CD4-positive, alpha-beta memory T cell (primary cell): ENCODE measurements at regions not wholly inside any gene's neighbourhood (a gene's known extent, or its start where the extent isn't known, plus 50 kb on each side); places are given as distances from the start of the nearest gene placed in this dataset.
"Not testable (repeated sequence)": the region's sequence is repeated elsewhere in the genome, so short reads cannot be mapped to it uniquely, and the experiment has no call there.

Experiments
- CTCF ChIA-PET: fragments of 350-600 bp; sonication (Branson Sonifier 250); formaldehyde crosslinking; loops from one replicate; lab custom pipeline; 2021; ENCODE audit warnings: inconsistent platforms; ENCODE audit not compliant: partially characterized antibody; lab: Charles Lee
- POLR2A ChIA-PET: fragments of 350-600 bp; sonication (Branson Sonifier 250); formaldehyde crosslinking; loops from one replicate; lab custom pipeline; 2021; ENCODE audit not compliant: partially characterized antibody; lab: Charles Lee
- DNase-seq, 5 donors: peaks; one replicate each; pipeline versions ENCODE4 v3.0.0 to v3.0.0-alpha.2; 2020 to 2022; ENCODE audit warnings: mixed read lengths in 1 of 5
- H3K27ac ChIP-seq: one replicate; pipeline ENCODE4 v1.7.0; 2013; ENCODE audit warnings: low read depth, low read length
- H3K27me3 ChIP-seq: 2 replicates; pipeline ENCODE4 v1.7.0; 2013; ENCODE audit warnings: mild to moderate bottlenecking, low read length, moderate library complexity; ENCODE audit not compliant: insufficient read depth
- H3K36me3 ChIP-seq: 2 replicates; pipeline ENCODE4 v1.7.0; 2013; ENCODE audit warnings: mild to moderate bottlenecking, low read length, moderate library complexity; ENCODE audit not compliant: insufficient read depth
- H3K4me1 ChIP-seq: 2 replicates; pipeline ENCODE4 v1.7.0; 2013; ENCODE audit warnings: mild to moderate bottlenecking, low read length, moderate library complexity; ENCODE audit not compliant: insufficient read depth
- H3K4me3 ChIP-seq, 2 donors: one replicate each; pipeline ENCODE4 v1.7.0; 2013; ENCODE audit warnings: low read length in 2 of 2, mild to moderate bottlenecking in 1 of 2
- H3K9me3 ChIP-seq, 2 donors: one replicate each; pipeline ENCODE4 v1.7.0; 2013; ENCODE audit warnings: low read length in 2 of 2, control low read depth in 1 of 2; ENCODE audit not compliant: control insufficient read depth in 1 of 2
- H3K27ac Mint-ChIP-seq, 7 donors: one replicate each; pipeline ENCODE4 v1.8.0; 2020 to 2021; ENCODE audit warnings: mixed read lengths in 7 of 7, mild to moderate bottlenecking in 6 of 7, inconsistent platforms in 3 of 7, moderate library complexity in 3 of 7
- H3K27me3 Mint-ChIP-seq, 2 donors: one replicate each; pipeline ENCODE4 v1.8.0; 2020 to 2021; ENCODE audit warnings: mixed read lengths in 2 of 2
- H3K36me3 Mint-ChIP-seq, 2 donors: one replicate each; pipeline ENCODE4 v1.8.0; 2020 to 2021; ENCODE audit warnings: mixed read lengths in 2 of 2, inconsistent platforms in 1 of 2, mild to moderate bottlenecking in 1 of 2
- H3K4me1 Mint-ChIP-seq, 4 donors: one replicate each; pipeline ENCODE4 v1.8.0; 2020 to 2021; ENCODE audit warnings: mixed read lengths in 4 of 4, mild to moderate bottlenecking in 1 of 4
- H3K4me3 Mint-ChIP-seq, 8 donors: one replicate each; pipeline ENCODE4 v1.8.0; 2020 to 2021; ENCODE audit warnings: mixed read lengths in 8 of 8, mild to moderate bottlenecking in 7 of 8, moderate library complexity in 6 of 8, inconsistent platforms in 3 of 8
- H3K9me3 Mint-ChIP-seq, 8 donors: one replicate each; pipeline ENCODE4 v1.8.0; 2020 to 2021; ENCODE audit warnings: mixed read lengths in 8 of 8, mild to moderate bottlenecking in 5 of 8, inconsistent platforms in 3 of 8, moderate library complexity in 1 of 8
- intact Hi-C: fragments of 100-400 bp; cut with micrococcal nuclease; formaldehyde crosslinking; loops from one replicate; pipeline ENCODE4 v1.15.1; 2023

DNA sequence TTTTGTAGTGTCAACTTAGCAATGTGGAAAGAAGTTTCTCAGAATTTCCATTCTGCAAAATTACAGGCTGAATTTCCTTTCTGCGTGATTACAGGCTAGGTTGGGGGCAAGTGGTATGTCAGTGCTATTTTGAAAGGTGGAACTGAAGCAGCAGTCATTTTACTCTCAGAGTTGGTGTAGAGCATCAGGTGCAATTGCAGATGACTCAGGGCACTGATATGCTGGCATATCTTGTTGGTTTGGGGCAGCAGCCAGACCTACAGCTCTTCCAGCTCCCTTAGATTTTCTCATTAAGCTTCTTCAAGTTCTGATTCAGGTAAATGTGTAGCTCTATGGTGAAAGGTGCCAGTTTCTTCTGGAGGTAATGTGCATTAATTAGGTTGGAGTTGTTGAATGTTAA, 930.7 kb upstream of the PCDH10 start:
- Histone ChIP-seq H3K36me3 (no peaks in the 10 kb centered on the region), H3K27ac (no peak overlapping the region), H3K4me1 (no peaks in the 10 kb centered on the region), H3K9me3 (no peaks in the 10 kb centered on the region), H3K27me3 (no peaks in the 10 kb centered on the region), H3K4me3 (no peak overlapping the region)
- intact Hi-C loops, result no loop called here
- Mint-ChIP-seq H3K4me3 (no peak overlapping the region), H3K27me3 (no peaks in the 10 kb centered on the region), H3K4me1 (no peaks in the 10 kb centered on the region), H3K9me3 (peaks cover 0 to 15% (median 7%) of the 10 kb centered on the region in 8 donors), H3K27ac (no peak overlapping the region), H3K36me3 (no peaks in the 10 kb centered on the region)
- ChIA-PET POLR2A (no interaction called here), CTCF (no interaction called here)
- no peak for DNase-seq

DNA sequence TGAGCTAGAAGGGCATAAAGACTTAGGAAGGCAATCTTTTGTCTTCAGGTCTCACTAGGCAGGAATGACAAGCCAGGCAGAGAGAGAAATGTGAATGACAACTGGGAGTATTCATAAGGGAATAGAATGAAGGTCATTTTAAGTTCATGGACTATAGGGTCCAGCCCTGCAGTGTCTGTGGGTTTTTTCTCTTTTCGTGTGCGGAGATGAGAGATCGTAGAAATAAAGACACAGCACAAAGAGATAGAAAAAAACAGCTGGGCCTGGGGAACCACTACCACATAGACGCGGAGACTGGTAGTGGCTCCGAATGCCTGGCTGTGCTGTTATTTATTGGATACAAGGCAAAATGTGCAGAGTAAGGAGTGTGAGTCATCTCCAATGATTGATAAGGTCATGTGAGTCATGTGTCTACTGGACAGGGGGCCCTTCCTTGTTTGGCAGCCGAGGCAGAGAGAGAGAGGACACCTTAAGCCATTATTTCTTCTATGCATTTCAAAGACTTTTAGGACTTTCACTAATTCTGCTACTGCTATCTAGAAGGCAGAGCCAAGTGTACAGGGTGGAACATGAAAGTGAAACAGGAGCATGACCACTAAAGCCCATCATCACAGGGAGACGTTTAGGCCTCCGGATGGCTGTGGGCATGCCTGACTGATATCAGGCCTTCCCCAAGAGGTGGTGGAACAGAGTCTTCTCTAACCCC, 921.8 kb upstream of the PCDH10 start:
- Histone ChIP-seq H3K4me3 (no peak overlapping the region), H3K4me1 (no peaks in the 10 kb centered on the region), H3K27me3 (no peaks in the 10 kb centered on the region), H3K36me3 (no peaks in the 10 kb centered on the region), H3K9me3 (peaks cover 0 to 3% of the 10 kb centered on the region in 2 donors), H3K27ac (no peak overlapping the region)
- DNase-seq, result no peak
- ChIA-PET CTCF (no interaction called here), POLR2A (no interaction called here)
- intact Hi-C loops, result no loop called here
- Mint-ChIP-seq H3K27me3 (no peaks in the 10 kb centered on the region), H3K4me1 (no peaks in the 10 kb centered on the region), H3K4me3 (peak overlapping the region in 1 of 8 donors; percentile 1), H3K9me3 (peaks cover 1 to 29% (median 13%) of the 10 kb centered on the region in 8 donors), H3K27ac (no peak overlapping the region), H3K36me3 (no peaks in the 10 kb centered on the region)

DNA sequence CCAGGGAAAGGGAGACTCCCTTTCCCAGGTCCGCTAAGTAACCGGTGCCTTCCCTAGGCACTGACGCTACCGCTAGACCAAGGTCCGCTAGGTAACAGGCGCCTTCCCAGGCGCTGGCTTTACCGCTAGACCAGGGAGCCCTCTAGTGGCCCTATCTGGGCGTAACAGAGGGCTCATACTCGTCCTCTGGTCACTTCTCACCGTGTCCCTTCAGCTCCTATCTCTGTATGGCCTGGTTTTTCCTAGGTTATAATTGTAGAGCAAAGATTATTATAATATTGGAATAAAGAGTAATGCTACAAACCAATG, 921.3 kb upstream of the PCDH10 start:
- H3K4me1 ChIP-seq, H3K27ac ChIP-seq, H3K9me3 ChIP-seq, H3K36me3 ChIP-seq, H3K4me3 Mint-ChIP-seq, H3K4me1 Mint-ChIP-seq, POLR2A ChIA-PET, H3K27ac Mint-ChIP-seq, H3K36me3 Mint-ChIP-seq, DNase-seq, H3K27me3 Mint-ChIP-seq, CTCF ChIA-PET, H3K4me3 ChIP-seq, H3K27me3 ChIP-seq, intact Hi-C loops: not testable (repeated sequence)
- peaks cover 0 to 26% (median 12%) of the 10 kb centered on the region in 8 donors for H3K9me3 Mint-ChIP-seq

DNA sequence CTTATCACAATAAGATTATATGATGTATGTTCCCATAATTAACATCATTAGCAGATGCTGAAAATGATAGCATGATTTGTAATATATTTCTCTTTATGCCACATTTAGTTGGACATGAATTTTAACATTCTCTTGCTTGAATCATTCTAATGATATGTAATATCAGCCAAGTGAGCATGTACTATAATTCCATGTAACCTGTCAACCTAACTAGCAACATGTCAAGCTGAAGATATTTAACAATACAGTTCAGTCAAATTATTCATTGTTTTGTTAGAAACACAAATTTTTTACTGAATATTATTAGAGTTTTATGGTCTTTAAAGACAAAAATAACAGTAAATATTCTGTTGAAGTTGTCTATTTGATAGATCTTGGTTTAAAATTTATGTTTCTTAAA, 920.4 kb upstream of the PCDH10 start:
- Histone ChIP-seq H3K27ac (no peak overlapping the region), H3K27me3 (no peaks in the 10 kb centered on the region), H3K36me3 (no peaks in the 10 kb centered on the region), H3K9me3 (peaks cover 0 to 3% of the 10 kb centered on the region in 2 donors), H3K4me3 (no peak overlapping the region), H3K4me1 (no peaks in the 10 kb centered on the region)
- no peak for DNase-seq
- H3K27me3 Mint-ChIP-seq, result no peaks in the 10 kb centered on the region
- H3K9me3 Mint-ChIP-seq, result peaks cover 3 to 28% (median 12%) of the 10 kb centered on the region in 8 donors
- POLR2A ChIA-PET, result no interaction called here
- H3K4me3 Mint-ChIP-seq, result no peak overlapping the region
- intact Hi-C loops, result no loop called here
- no peak overlapping the region for H3K27ac Mint-ChIP-seq
- no peaks in the 10 kb centered on the region for H3K4me1 Mint-ChIP-seq
- no peaks in the 10 kb centered on the region for H3K36me3 Mint-ChIP-seq
- CTCF ChIA-PET, result no interaction called here

DNA sequence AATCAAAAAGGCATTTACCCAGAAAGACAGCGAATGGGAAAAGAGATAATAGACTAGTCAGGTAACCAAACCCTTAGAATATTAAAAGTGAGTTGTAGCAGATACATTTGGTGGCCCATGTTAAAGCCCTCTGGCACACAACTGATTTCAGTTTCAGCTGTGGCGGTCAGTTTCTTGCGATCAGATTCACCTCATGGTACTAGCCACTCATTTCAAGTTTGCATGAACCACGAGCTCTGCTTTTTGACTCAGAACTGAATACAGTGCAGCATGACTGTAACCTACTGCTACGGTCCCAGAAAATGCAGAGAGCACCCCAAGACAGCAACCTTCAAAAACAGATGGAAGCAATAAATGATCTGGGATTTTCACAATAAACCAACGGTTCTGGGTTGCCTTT, 919.1 kb upstream of the PCDH10 start:
- Histone ChIP-seq H3K9me3 (peaks cover 0 to 3% of the 10 kb centered on the region in 2 donors), H3K36me3 (no peaks in the 10 kb centered on the region), H3K27ac (no peak overlapping the region), H3K27me3 (no peaks in the 10 kb centered on the region), H3K4me1 (no peaks in the 10 kb centered on the region), H3K4me3 (no peak overlapping the region)
- intact Hi-C loops, result no loop called here
- CTCF ChIA-PET, result no interaction called here
- Mint-ChIP-seq H3K9me3 (peaks cover 0 to 24% (median 7%) of the 10 kb centered on the region in 8 donors), H3K27me3 (no peaks in the 10 kb centered on the region), H3K4me3 (no peak overlapping the region), H3K27ac (no peak overlapping the region), H3K36me3 (no peaks in the 10 kb centered on the region), H3K4me1 (no peaks in the 10 kb centered on the region)
- DNase-seq, result no peak
- POLR2A ChIA-PET, result no interaction called here

DNA sequence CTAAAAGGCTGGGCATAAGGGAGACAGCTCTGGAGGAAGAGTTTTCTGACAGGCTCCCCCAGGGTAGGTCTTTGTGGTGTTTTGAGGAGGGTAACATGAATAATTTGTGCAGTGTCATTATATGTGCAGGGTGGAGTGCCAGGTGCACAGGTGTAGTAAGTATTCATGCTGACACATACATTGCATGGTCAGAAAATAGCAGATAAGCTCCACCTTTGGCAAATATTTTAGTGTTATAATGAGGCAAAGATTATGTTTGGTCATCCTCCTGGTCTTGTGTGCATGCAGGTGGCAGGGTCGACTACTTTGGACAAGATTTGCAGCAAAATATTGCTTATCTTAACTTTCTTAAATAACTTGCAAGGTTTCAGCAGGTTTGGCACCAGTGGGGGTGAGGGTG, 910.4 kb upstream of the PCDH10 start:
- H3K36me3 ChIP-seq, result no peaks in the 10 kb centered on the region
- H3K27me3 Mint-ChIP-seq, result no peaks in the 10 kb centered on the region
- H3K4me1 ChIP-seq, result no peaks in the 10 kb centered on the region
- no peak for DNase-seq
- no peak overlapping the region for H3K27ac ChIP-seq
- H3K27me3 ChIP-seq, result no peaks in the 10 kb centered on the region
- H3K36me3 Mint-ChIP-seq, result no peaks in the 10 kb centered on the region
- H3K9me3 Mint-ChIP-seq, result peaks cover 0 to 21% (median 5%) of the 10 kb centered on the region in 8 donors
- H3K27ac Mint-ChIP-seq, result no peak overlapping the region
- H3K4me3 Mint-ChIP-seq, result no peak overlapping the region
- H3K4me3 ChIP-seq, result no peak overlapping the region
- H3K4me1 Mint-ChIP-seq, result no peaks in the 10 kb centered on the region
- ChIA-PET CTCF (no interaction called here), POLR2A (no interaction called here)
- H3K9me3 ChIP-seq, result no peaks in the 10 kb centered on the region
- intact Hi-C loops, result no loop called here

DNA sequence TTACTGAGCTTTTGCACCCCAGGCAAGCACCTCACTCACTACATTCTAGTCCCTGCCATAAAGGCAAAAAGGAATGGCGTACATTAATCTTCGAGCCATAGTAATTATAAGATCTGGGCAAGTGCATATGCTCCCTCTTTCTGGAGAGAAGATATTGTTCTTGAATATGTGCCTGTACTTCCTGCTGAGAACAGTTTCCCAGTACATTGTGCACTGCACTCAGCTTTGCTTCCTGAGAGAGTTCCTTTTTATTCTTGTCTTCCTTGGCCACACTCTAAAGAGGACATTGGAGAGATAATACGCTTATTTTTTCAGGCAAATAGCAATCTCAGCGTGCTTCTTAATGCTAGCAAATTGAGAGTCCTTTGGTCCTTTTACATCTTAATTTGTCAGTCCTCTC, 909.0 kb upstream of the PCDH10 start:
- no peaks in the 10 kb centered on the region for H3K27me3 Mint-ChIP-seq
- intact Hi-C loops, result no loop called here
- no peaks in the 10 kb centered on the region for H3K4me1 Mint-ChIP-seq
- DNase-seq, result no peak
- H3K27ac Mint-ChIP-seq, result no peak overlapping the region
- H3K4me3 ChIP-seq, result no peak overlapping the region
- H3K27ac ChIP-seq, result no peak overlapping the region
- peaks cover 0 to 21% (median 5%) of the 10 kb centered on the region in 8 donors for H3K9me3 Mint-ChIP-seq
- CTCF ChIA-PET, result no interaction called here
- H3K36me3 ChIP-seq, result no peaks in the 10 kb centered on the region
- no peaks in the 10 kb centered on the region for H3K9me3 ChIP-seq
- POLR2A ChIA-PET, result no interaction called here
- no peaks in the 10 kb centered on the region for H3K27me3 ChIP-seq
- no peaks in the 10 kb centered on the region for H3K36me3 Mint-ChIP-seq
- H3K4me3 Mint-ChIP-seq, result no peak overlapping the region
- no peaks in the 10 kb centered on the region for H3K4me1 ChIP-seq

DNA sequence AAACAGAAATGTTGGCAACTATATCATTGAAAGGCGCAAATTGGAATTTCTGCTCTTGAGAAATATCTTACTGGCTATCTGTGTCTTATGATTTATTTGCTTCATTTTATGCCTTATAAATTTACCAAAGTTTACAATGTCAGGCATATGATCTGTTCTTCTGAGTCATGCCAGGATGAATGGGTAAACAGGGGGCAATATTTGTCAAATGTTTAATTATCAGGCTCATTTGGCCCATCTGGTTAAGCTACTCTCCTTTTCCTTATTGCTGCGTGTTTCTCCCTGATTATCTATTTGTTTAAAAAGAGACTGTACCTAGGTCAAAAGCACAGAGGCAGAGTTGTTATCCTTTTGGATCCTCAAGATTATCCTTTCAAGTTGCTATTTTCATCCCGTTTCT, 903.8 kb upstream of the PCDH10 start:
- no peaks in the 10 kb centered on the region for H3K9me3 ChIP-seq
- H3K36me3 ChIP-seq, result no peaks in the 10 kb centered on the region
- CTCF ChIA-PET, result no interaction called here
- no peak for DNase-seq
- no peak overlapping the region for H3K4me3 ChIP-seq
- Mint-ChIP-seq H3K36me3 (no peaks in the 10 kb centered on the region), H3K4me1 (no peaks in the 10 kb centered on the region), H3K27ac (no peak overlapping the region), H3K9me3 (peaks cover 0 to 10% (median 6%) of the 10 kb centered on the region in 8 donors), H3K27me3 (no peaks in the 10 kb centered on the region), H3K4me3 (no peak overlapping the region)
- intact Hi-C loops, result no loop called here
- no peaks in the 10 kb centered on the region for H3K27me3 ChIP-seq
- no peaks in the 10 kb centered on the region for H3K4me1 ChIP-seq
- no peak overlapping the region for H3K27ac ChIP-seq
- POLR2A ChIA-PET, result no interaction called here
